NT2/D1 (cell line): ENCODE measurements at regions not wholly inside any gene's neighbourhood (a gene's known extent, or its start where the extent isn't known, plus 50 kb on each side); places are given as distances from the start of the nearest gene placed in this dataset.

Source experiments
- SUZ12 ChIP-seq: IDR thresholded peaks from 2 replicates; pipeline ENCODE4 v1.6.1; 2011; ENCODE audit not compliant: insufficient read length, insufficient read depth; ENCODE audit errors: extremely low read depth
- YY1 ChIP-seq: IDR thresholded peaks from 2 replicates; pipeline ENCODE4 v1.6.1; 2011; ENCODE audit not compliant: insufficient read length, insufficient read depth
- ZNF274 ChIP-seq: IDR thresholded peaks from 2 replicates; pipeline ENCODE4 v1.6.1; 2011; ENCODE audit warnings: mild to moderate bottlenecking, low read depth, low read length

GRCh38 chr2:180419212-180419611, 412.1 kb upstream of the CWC22 start:
- TF ChIP-seq SUZ12 (no peak), YY1 (no peak), ZNF274 (no peak)
